CD4-positive, alpha-beta T cell treated with Interferon alpha-2 for 1 hour (primary cell): ENCODE measurements at regions not wholly inside any gene's neighbourhood (a gene's known extent, or its start where the extent isn't known, plus 50 kb on each side); places are given as distances from the start of the nearest gene placed in this dataset.
"Not testable (repeated sequence)": the region's sequence is repeated elsewhere in the genome, so short reads cannot be mapped to it uniquely, and the experiment has no call there.

Experiments
- DNase-seq, 2 donors: peaks; one replicate each; pipeline ENCODE4 v3.0.0-alpha.2; 2020 to 2022

- DNase-seq = no peak
These were observed 110.2 kb upstream of the EGFLAM start for GRCh38 chr5:38148021-38148625.

GRCh38 chr5:38143384-38143783, 115.0 kb upstream of the EGFLAM start:
- no peak for DNase-seq

- DNase-seq = no peak
These were observed 116.7 kb upstream of the EGFLAM start for GRCh38 chr5:38141665-38142064.

GRCh38 chr5:38138574-38138973, 119.8 kb upstream of the EGFLAM start:
- no peak for DNase-seq

GRCh38 chr5:38135486-38136039, 122.8 kb upstream of the EGFLAM start:
- DNase-seq = no peak

- no peak for DNase-seq
These were observed 123.5 kb upstream of the EGFLAM start for GRCh38 chr5:38134810-38135209.

- not testable (repeated sequence) for DNase-seq
These were observed 124.1 kb upstream of the EGFLAM start for GRCh38 chr5:38134294-38134693.

GRCh38 chr5:38131686-38132085, 126.7 kb upstream of the EGFLAM start:
- DNase-seq = no peak

GRCh38 chr5:38124321-38124720, 134.0 kb upstream of the EGFLAM start:
- DNase-seq = no peak

GRCh38 chr5:38121420-38121819, 136.9 kb upstream of the EGFLAM start:
- no peak for DNase-seq

GRCh38 chr5:38119836-38120235, 138.5 kb upstream of the EGFLAM start:
- DNase-seq = no peak

- DNase-seq = no peak
These were observed 140.4 kb upstream of the EGFLAM start for GRCh38 chr5:38117784-38118479.

- no peak for DNase-seq
These were observed 143.0 kb upstream of the EGFLAM start for GRCh38 chr5:38115318-38115827.

- DNase-seq = no peak
These were observed 144.5 kb upstream of the EGFLAM start for GRCh38 chr5:38113880-38114279.

GRCh38 chr5:38113456-38113855, 144.9 kb upstream of the EGFLAM start:
- no peak for DNase-seq

- DNase-seq = no peak
These were observed 145.4 kb upstream of the EGFLAM start for GRCh38 chr5:38112938-38113337.

- DNase-seq = no peak
These were observed 148.2 kb upstream of the EGFLAM start for GRCh38 chr5:38110130-38110529.

GRCh38 chr5:38107096-38107495, 151.3 kb upstream of the EGFLAM start:
- DNase-seq = no peak

- no peak for DNase-seq
These were observed 152.6 kb upstream of the EGFLAM start for GRCh38 chr5:38105801-38106200.

- no peak for DNase-seq
These were observed 153.2 kb upstream of the EGFLAM start for GRCh38 chr5:38105231-38105570.

GRCh38 chr5:38104497-38105230, 153.7 kb upstream of the EGFLAM start:
- DNase-seq = no peak

- no peak for DNase-seq
These were observed 156.5 kb upstream of the EGFLAM start for GRCh38 chr5:38101897-38102296.
